HG03354 (cell line): ENCODE measurements at regions not wholly inside any gene's neighbourhood (a gene's known extent, or its start where the extent isn't known, plus 50 kb on each side); places are given as distances from the start of the nearest gene placed in this dataset.

ENCODE experiments used
- ATAC-seq: cut with Tn5 transposase; IDR thresholded peaks from one replicate; pipeline ENCODE4 v1.9.1; 2021; ENCODE audit warnings: mild to moderate bottlenecking; ENCODE audit not compliant: unreplicated experiment, poor library complexity, severe bottlenecking

GRCh38 chr20:7637184-7637583, 303.1 kb downstream of the HAO1 start:
- no peak for ATAC-seq

- ATAC-seq = no peak
Observed at GRCh38 chr20:7650086-7650879, 290.0 kb downstream of the HAO1 start.

GRCh38 chr20:7654231-7654630, 286.0 kb downstream of the HAO1 start:
- no peak for ATAC-seq

GRCh38 chr20:7656687-7657467, 283.4 kb downstream of the HAO1 start:
- no peak for ATAC-seq

GRCh38 chr20:7657569-7657968, 282.7 kb downstream of the HAO1 start:
- no peak for ATAC-seq

DNA sequence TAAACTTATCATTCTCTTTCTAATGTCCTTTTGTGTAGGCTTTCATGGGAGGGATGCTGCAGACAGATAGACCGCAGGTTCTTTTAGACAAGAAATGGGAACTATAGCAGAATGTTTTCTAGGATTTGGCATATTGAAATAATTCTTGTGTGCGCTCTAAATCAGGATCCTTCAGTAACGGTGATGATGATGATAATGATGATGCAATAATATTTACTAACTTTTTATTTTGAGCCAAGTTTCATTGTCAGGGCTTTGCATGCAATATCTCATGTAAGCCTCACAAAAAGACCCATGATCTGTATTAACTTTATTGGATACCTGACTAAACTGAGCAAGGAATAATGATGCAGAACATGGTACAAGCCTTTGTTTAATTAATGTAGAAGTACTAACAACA, 280.1 kb downstream of the HAO1 start:
- no peak for ATAC-seq

DNA sequence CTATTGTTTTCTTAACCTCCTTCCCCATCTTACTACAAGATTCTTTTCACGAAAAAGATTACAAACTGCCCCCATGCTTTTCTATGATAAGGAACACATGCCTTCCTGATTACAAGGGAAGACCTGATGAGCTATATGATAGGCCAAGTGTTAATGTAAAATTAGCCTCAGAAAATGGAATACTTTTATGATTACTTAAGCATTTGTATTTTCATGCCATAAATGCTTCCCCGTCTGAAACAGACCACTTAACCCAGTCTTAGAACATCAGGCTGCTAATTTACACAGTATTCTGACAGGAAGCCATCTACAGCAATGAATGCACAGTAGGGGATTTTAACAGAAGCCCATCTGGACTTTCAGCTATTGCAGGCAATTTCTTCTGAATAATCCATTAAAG, 274.9 kb downstream of the HAO1 start:
- ATAC-seq = no peak

DNA sequence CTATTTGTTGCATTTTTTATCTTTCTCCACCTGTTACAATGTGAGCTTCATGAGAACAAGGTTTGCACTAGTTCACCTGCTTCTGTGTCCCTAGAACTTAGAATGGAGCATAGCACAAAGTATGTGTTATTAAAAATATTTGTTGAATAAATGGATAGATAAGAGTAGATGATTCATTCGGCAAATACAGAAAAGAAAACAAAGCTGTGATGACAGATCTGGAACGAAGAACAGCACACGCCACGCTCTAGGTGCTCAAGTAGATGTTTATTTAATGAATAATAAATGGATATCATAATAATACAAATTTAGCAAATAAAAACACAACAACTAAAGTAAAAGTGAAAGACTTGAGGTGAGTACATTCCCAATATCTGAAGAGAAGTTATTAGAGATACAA, 273.1 kb downstream of the HAO1 start:
- ATAC-seq = no peak

- no peak for ATAC-seq
Observed at GRCh38 chr20:7672571-7672970, 267.7 kb downstream of the HAO1 start.

GRCh38 chr20:7673841-7674240, 266.4 kb downstream of the HAO1 start:
- no peak for ATAC-seq

DNA sequence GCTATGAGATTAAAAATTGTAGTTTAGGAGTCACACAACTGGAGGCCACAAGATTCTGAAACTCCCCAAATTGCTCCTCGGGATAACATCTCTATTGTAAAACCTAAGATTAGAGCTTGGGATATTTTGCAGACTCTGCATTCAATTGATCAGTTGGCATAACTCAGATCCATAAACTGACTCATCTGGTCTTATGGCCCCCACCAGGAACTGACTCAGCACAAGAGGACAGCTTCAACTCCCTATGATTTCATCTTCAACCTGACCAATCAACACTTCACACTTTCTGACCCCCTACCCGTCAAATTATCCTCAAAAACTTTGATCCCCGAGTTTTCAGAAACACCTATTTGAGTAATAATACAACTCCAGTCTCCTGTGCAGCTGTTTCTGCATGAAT, 257.3 kb downstream of the HAO1 start:
- no peak for ATAC-seq

DNA sequence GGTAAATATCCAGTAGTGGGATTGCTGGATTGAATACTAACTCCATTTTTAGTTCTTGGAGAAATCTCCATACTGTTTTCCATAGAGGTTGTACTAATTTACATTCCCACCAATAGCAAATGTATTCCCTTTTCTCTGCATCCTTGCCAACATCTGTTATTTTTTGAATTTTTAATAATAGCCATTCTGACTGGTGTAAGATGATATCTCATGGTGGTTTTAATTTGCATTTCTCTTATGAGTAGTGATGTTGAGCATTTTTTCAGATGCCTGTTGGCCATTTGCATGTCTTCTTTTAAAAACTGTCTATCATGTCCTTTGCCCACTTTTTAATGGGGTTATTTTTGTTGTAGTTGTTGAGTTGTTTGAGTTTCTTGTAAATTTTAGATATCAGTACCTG, 253.2 kb downstream of the HAO1 start:
- ATAC-seq = no peak

DNA sequence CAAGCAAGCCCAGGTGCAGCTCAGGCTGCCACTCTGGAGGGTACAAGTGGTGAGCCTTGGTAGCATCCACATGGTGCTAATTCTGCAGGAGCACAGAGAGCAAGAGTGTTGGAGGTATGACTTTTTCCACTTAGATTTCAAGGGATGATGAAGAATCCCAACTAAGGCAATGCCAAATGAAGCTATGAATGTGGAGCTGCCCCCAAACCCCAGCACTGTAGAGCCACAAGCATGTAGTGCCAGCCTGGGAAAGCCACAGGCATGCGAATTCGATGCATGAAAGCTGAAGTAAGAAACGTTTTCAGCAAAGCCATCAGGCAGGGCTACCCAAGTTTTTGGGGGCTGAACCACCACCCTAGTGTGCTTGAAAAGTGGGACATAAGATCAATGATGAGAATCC, 251.1 kb downstream of the HAO1 start:
- no peak for ATAC-seq

- ATAC-seq = no peak
Observed at GRCh38 chr20:7691647-7692269, 248.5 kb downstream of the HAO1 start.

- no peak for ATAC-seq
Observed at GRCh38 chr20:7692478-7692877, 247.8 kb downstream of the HAO1 start.

DNA sequence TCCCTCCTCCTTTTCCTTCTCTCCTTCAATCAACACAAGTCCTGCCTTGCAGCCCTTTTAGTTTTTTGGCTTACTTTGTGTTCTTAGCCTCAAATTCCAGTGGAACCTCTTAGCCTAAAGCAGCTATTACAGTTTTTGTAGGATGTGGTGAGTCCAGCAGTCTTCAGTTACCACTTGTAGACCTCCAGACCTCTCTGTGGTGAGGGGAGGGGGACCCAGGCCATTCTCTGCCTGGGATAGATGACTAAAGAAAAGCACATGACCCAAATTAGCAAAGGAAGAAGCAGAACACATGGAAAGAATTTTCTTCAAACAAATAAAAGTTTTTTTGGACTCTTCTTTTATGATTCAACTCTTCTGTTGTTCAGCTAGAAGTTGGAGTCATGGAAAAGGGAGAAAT, 246.5 kb downstream of the HAO1 start:
- no peak for ATAC-seq

DNA sequence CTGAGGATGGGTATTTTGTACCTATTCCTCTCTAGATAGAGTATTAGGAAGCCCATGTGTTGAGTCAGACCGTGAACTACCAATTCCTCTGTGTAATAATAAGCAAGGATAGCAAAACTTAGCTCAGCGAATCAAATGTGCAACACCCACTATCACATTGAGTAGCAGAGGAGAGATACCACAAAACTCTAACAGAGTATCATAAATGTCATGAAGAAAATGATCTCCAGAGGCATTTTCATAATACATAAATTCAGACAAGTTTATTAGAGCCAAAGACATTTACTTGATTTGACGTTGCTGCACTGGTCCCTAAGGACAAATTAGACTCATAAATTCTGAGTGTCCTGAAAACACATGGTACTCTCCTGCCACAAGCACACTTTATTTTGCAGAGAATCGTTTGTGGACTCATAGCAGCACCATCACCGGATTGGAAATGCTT, 245.2 kb downstream of the HAO1 start:
- ATAC-seq = no peak

DNA sequence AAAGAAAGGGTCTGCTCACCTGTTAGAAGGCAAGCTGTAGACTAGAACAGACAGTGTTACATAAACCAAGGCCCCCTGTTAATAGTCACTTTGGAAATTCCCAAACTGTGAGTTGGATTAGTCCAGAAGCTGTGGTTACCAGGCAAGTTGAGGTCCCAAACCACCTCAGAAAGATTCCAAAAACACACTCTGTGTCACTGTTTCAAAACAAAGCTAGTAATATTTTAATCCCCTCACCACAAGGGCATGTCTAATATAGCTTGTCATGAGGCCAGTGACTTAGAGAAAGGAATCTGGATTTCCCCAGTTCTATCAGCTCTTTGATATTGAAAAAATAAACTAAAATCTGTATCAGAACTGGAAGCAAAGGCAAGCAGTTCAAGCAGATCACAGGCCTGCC, 244.6 kb downstream of the HAO1 start:
- ATAC-seq = no peak

DNA sequence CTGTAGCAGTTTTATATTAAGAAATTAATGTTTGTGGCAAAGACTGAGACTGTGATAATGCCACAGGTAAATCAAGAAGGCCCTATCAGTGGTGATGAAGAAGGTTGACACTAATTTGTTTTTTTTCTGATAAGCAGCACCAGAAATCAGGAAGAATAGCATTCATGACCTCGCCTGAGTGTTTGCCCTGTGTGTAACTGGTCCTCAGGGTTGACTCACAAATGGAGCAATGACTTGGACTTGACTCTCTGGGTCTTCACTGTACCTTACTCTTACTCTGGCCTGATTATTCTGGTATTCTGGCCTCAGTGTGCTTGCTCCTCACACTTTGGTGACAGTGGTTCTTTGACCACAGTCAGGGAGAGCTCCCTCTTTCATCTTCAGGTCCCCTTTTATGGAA, 243.9 kb downstream of the HAO1 start:
- no peak for ATAC-seq

DNA sequence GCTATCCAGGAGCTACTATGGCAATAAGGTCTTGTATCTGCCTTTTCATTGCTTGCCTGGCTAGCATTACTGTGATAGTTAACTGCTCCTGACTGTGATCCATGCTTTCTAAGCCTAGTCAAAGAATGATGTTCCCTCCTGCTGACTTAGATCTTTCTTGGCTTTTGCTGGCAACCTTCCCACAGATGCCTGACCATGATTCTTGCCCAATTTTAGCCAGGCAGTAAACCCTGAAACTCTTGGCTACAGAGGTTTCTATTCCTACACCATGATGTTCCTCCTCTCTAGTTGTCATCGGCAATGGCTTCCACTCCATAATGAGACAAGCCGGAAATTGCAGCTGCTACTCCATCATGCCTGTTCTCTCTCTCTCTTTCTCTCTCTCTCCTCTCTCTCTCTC, 238.1 kb downstream of the HAO1 start:
- no peak for ATAC-seq

GRCh38 chr20:7703551-7703961, 236.7 kb downstream of the HAO1 start:
- ATAC-seq = no peak
